ENCODE measurements at regions not wholly inside any gene's neighbourhood (a gene's known extent, or its start where the extent isn't known, plus 50 kb on each side); places are given as distances from the start of the nearest gene placed in this dataset.

- TF ChIP-seq CHD7 (IDR thresholded peaks at IDR 0.05; ENCODE audit: insufficient replicate concordance, low read length) (no peak), KDM1A (IDR thresholded peaks at IDR 0.05; ENCODE audit: borderline replicate concordance, low read length) (no peak), CHD2 (IDR thresholded peaks at IDR 0.05; ENCODE audit: low read length) (no peak), NANOG (IDR thresholded peaks at IDR 0.05; ENCODE audit: insufficient read depth, low read depth, low read length, poor library complexity, severe bottlenecking) (no peak)
Measured at GRCh38 chr5:58114324-58114723, 345.6 kb downstream of the PLK2 start (continued).

Data from H1 (cell line).